Activated gamma-delta T cell treated with Interleukin-2 at 50 U/mL for 16 hours (primary cell): ENCODE measurements at regions not wholly inside any gene's neighbourhood (a gene's known extent, or its start where the extent isn't known, plus 50 kb on each side); places are given as distances from the start of the nearest gene placed in this dataset.
"Not testable (repeated sequence)": the region's sequence is repeated elsewhere in the genome, so short reads cannot be mapped to it uniquely, and the experiment has no call there.

Experiments
- DNase-seq: peaks from one replicate; pipeline ENCODE4 v3.0.0-alpha.2; 2020

DNA sequence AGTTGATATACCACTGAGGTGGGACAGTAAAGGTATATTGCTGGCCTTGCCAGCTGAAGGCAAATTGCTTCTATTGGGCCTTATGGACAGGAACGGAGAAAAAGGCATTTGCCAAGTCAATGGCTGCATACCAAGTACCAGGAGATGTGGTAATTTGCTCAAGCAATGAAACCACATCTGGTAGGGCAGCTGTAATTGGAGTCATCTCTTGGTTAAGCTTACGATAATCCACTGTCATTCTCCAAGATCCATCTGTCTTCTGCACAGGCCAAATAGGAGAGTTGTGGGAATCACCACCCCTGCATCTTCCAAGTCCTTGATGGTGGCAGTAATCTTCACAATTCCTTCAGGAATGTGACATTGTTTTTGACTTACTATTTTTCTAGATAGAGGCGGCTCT is 350.7 kb upstream of the ADAMTS5 start:
- DNase-seq, result not testable (repeated sequence)

DNA sequence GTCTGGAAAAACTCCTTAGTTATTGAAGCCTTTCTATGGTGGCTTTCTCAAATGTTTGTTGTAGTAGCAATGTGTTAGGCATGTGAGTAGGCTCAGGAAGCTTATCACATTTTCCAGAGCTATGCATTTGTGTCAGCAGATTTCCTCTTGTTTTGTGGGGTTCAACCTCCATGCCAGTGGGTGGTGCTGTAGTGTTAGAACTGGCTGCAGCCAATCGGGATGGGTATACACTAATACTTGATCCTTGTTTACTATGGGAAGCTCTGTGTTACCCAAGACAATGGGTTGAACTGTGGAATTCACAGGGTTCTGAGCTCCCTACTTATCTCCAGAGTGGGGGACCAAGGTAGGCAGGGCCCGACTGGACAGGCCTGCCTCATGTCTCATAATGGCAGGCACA is 348.5 kb upstream of the ADAMTS5 start:
- DNase-seq, result no peak

DNA sequence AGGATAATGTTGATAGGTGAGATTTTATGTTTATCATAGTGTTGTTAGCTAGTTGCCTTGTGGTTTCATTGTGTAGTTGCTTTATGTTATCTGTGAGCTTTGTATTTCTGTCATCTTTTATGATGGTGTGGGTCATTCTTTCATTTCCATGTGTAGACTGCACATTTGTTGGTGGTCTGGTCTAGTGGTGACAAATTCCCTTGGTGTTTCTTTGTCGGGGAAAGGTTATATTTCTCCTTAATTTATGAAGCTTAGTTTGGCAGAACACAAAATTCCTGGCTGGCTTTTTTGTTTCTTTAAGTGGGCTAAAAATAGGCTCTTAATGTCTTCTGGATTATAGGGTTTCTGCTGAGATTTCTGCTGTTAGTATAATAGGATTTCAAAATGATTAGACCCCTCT is 347.2 kb upstream of the ADAMTS5 start:
- no peak for DNase-seq

DNA sequence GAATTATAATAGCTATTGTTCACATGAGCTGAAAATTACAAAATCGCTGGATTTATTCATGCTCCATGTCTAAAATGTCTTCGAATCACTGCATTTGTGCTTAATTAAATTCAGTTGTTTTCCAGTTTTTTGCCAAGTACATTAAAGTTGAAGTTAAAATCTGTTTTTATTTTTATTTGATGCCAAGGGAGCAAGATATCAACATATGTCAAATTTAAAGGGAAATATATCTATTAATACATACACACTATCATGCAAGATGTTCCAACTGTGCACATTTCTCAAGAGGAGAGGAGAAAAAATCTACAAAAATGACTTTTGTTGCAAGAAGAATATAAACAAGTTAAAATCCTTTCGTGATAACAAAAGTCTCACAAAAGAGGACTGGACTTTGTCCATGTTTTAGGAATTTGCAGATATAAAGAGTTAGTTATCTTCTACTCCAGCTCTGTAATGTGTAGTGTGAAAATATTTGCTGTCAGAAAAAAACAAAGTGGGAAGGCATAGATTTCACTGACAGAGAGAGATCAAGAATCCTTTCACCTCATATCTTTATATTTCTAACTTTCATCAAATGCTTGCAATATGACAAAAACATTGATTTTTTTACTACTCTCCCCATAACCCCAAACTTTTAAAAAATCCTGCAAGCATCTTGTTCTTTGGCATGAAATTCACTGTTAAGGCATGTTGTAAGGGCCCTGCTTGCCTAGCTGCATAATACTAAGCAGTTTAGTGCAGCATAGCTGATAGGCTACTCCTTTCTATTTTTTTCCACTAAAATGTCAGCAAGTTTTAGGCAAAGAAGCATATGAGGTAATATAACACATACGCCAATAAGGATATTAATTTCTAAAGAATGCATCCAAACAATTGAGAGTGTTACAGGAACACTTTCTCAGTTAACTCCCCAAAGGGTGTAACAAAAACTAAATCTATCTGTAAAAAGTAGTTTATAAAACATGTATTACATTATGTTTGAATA is 340.2 kb upstream of the ADAMTS5 start:
- no peak for DNase-seq

DNA sequence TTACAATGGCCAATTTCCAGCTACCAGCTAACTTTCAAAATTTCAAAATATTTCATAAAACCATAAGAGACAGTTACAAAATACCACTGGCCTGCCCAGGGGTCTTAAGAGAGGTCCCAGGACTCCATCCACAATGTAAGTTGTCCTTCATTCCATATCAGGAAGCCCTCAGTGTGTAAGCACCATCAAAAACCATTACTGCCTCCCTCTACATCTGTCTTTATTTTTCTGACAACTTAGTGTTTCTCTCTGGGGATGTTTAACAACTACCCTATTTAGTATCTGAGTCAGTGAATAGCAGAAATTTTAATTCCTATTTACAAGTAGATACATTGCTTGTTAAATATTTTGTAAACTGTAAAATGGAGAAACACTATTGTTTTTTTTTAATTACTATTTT is 339.3 kb upstream of the ADAMTS5 start:
- DNase-seq, result no peak

DNA sequence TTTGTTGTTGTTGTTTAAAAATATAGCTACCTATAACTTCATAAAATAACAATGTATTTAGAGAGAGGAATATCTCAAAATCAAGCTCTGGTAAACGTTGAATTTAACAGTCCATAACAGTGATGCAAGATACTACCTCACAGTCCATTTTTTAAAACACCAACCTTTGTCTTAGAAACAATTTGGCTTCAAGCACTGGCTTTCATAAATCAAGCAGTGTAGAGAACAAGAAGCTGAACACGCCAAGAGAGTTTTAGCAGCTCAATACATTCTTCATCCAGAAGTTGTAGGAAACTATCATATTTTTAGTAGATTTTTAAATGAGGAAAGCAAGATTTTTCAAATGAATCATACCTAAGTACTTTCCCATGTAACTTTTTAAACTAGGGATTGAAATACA is 334.3 kb upstream of the ADAMTS5 start:
- DNase-seq, result no peak

DNA sequence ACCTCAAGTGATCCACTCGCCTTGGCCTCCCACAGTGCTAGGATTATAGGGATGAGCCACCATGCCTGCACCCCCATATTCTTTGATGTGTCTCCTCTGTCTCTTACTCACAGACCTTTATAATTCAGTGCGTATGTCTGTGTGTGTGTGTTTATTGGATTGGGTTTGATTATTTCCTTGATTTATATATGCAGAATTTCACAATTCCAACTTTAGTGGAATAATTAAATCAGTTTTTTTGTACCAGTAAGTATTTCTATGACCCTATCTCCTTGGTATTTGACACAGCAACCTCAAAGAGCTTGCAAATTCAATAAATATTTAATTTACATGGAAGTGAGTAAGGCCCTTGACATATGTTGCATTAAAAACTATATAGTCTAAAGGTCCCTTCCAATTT is 333.9 kb upstream of the ADAMTS5 start:
- no peak for DNase-seq

DNA sequence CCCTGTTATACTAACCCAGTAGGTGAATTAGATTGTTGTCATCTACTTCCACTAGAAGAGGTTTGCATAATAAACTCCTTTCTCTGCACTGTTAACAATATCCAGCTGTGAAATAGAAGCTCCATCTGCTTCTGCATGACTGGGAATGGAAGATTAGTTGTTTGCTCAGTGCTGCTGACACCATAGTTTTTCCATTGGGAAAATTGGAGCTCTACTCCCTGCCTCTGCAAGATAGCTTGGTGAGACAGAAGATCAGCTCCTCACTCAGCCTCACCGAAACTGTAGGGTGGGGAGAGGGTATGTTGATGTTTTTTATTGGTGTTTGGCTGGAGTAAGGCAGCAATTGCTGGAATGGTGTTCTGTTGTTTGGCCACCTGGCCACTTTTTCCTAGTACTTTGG is 331.6 kb upstream of the ADAMTS5 start:
- no peak for DNase-seq

DNA sequence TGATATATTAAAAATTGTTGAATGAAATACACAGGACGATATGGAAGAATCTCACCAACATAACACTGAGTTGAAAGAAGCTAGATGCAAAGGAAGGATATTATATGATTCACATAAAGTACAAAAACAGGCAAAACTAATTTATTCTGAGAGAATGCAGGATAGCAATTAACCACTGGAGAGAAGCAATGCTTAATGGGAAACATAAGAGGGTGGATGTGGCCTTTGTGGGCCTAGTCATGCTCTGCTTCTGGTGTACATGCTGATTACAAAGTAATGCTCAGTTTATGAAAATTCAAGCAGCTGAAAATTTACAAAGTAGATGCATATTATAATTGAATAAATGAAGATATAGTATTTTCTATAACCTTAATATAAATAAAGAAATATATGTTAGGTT is 326.4 kb upstream of the ADAMTS5 start:
- no peak for DNase-seq

DNA sequence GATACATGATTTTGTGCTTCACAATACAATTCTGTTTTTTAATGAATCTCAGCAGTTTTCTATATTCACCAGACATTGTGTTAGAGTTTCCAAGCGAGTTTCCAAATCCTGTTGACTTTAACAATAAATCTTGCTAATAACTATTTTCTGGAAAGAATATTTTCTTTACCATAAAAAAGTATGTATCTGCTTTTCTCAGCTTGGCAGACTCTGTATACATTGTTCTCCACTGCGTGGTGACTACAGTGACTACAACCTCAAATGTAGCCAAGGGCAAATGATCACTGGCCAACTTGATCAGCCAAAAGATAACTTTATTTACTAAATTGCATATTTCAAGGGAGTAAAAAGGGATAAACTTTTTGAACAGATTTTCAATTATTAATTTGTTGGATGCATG is 325.9 kb upstream of the ADAMTS5 start:
- no peak for DNase-seq

DNA sequence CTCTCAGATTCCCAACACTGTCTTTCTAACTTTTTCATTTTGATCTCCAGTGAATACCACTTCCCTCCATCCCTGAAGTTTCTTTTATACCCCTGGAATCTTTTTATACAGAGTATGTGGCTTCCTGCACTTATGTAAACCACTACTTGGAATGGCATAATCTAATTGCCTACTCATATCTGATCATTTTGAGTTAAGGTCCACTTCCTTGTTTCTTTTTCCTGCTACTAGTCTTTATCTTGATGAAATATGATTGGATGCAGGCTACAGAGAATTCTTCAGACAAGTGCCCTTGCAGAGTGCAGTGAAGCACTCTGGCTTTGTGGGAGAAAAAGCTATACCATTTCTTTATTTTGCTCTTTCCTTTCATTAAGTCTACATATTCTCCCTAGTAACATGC is 325.3 kb upstream of the ADAMTS5 start:
- no peak for DNase-seq

DNA sequence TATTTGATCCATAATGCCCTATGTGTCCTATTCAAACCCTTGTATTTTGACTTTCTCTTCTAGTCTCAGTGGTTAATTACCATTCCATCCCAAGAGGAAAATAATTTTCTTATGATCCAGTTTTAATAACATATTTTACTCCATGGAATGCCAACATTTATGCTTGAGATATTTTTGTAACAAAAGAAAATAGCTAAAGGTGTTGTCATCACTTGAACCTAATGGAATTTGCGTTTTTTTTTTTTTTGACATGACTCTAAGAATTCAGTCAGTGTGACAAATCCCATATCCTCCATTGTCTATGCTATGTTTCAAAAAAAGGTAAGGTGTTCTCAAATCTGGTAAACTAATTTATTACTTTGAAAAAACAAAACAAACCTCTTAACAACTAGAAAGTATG is 324.1 kb upstream of the ADAMTS5 start:
- DNase-seq, result no peak

DNA sequence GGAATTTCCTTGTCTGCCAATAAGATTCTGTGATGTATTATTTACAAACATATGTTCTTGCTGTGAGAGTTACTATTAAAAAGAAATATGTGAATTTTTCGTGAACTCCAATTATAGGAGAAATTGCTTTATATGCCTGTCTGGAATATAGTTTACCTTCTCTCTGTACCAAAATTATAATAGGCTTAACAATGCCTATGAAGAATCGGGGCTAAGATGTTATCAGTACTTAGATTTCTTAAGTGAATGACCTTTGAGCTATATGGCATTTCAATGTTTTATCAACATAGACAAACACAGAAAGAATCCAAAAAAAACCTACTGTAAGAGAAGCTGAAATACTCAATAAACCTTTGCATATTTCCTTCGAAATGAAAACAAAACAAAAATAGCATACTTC is 323.1 kb upstream of the ADAMTS5 start:
- DNase-seq, result no peak

DNA sequence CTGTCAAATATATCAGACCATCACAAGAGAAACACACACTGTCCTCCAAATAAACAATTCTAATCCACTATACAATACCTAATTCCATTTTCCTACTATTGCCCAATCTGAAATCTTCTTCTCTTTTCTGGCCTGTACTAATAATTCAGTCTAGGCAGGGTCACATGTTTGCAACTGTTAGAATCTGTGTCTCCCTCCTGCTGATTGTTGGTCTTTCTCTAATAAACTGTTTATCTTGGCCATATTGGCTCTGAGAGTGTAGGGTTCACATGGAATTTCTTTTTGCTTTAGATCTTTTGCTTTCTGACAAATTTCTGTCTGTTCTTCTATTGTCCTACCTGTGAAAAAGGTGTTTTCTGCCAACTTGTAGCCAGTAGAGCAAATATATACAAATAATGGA is 319.9 kb upstream of the ADAMTS5 start:
- DNase-seq, result no peak

DNA sequence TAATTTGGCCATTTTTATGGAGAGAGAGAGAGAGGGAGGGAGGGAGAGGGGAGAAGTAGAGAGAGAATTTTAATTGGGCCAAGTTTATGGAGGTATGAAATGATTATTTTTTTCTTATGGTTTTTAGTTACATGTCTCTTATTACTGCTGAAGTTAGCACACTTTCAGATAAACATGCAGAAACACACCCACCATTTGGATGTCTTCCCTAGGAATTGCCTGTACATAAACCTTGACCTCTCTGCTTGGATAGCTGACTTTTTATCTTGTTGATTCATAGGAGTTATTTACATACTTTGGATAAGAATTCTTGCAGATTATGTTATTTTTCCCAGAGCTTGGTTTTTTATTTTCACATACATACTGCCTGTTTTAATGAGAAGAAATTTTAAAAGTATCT is 310.2 kb upstream of the ADAMTS5 start:
- no peak for DNase-seq

DNA sequence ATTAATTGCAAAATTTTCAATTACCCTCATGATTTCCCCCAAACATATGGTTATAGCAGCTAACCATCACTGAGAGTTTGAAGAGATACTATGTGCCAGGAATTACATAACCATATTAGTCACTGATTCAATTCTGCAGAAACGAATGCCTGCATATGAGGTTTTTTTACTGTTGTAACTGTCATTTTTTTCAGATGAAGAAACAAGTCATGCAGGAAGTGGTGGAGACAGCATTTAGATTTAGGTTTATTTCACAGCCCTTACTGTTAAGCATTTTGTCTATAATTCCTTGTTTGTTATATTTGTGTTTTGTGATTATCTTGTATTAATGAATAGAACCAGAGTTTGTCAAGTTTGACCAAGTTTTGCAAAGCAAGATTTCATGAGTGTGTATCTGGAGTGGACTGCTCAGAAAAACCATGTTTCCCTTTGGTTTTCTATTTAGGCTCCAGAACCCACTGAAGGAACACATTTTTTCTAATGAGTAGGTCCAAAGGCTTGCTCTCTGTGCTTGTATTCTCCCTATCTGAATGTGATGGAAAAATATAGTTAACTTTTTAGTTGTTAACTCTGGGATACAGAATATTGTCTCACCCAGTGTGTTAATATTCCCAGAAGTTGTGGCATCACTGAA is 308.5 kb upstream of the ADAMTS5 start:
- no peak for DNase-seq

DNA sequence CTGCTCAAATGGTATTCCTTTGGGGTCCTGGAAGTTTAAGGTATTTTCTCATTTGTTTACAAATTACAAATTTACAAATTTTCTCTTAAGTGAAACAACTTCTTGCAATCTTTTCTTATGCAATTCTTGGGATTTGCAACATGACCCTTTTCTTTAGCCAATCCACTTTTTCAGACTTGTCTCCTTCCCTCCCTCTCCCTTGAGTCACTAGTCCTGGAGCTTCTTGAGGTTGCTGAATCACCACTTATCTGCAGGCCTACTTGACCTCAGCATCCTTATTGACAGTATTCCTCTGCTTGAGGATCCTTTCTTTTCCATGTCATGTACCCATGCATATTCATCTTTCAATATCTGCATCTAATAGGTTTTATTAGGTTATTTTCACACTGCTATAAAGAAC is 302.8 kb upstream of the ADAMTS5 start:
- no peak for DNase-seq

DNA sequence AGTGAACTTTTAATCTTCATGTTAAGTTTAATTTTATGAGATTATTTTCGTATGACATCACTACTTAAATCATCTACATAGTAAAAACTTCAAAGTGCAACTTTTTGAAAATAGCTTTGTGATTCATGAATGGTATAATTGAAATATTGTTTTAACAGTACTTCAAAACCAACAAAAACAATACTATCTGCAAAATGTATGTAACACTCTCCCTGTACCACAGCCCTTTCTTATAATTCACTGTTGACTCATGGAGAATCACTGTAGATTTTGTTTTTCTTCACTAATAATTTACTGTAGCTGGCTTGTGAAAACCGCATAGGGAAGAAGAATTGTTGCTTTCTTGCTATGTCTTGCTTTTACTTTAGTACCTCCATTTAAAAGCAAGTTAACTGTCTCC is 301.4 kb upstream of the ADAMTS5 start:
- no peak for DNase-seq

DNA sequence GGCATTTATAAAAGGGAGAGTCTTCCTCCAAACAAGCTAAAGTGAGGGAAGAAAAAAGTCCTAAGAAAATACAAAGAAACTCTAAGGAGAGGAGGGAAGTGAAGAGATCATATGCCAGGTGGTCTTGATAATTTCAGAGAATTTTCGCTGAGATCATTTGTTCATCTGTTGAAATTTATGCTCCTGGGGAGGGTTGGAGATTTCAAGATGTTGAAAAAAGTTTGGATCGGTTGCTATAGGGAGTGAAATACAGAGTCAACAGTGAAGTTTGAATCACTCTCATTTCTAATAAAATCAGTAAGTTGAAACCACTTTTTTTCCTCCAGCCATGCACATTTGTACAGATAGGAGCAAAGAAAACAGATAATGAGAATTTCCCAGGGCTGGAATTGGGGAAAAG is 299.1 kb upstream of the ADAMTS5 start:
- DNase-seq, result no peak

DNA sequence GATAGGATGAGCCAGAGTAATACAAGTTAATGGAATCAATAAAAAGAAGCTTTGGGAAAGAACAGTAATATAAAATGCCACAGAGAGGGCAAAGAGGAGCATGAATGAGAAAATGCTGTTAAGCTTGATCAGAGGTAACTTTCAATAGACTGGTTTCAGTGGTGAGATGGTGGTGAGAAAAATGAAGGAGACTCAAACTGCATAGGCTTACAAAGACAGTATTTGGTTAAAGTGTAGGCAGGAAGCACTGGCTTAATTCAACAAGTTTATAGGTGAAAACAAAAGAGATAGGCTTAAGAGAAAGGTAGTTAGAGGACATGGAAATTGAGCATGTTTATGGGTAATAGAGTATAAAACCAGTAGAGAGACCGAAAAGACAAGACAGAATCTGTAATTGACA is 298.6 kb upstream of the ADAMTS5 start:
- no peak for DNase-seq

DNA sequence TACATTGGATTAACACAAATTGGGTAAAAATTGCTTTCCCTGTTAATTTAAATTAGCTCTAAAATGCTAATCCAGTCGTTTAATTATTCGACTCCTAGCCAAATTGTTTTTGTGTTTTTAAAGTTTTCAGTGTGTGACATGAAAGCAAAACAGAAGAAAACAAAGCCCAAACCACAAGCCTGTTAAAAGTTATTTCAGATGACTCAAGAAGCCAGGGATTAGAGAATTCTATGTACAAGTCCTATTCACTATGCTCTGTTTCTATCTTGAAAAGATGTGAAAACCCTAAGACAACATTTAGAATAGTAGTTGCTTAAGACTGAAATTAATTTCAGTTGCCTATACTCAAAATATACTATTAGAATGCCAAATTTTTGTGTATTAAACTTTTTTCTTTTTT is 294.8 kb upstream of the ADAMTS5 start:
- DNase-seq, result no peak

DNA sequence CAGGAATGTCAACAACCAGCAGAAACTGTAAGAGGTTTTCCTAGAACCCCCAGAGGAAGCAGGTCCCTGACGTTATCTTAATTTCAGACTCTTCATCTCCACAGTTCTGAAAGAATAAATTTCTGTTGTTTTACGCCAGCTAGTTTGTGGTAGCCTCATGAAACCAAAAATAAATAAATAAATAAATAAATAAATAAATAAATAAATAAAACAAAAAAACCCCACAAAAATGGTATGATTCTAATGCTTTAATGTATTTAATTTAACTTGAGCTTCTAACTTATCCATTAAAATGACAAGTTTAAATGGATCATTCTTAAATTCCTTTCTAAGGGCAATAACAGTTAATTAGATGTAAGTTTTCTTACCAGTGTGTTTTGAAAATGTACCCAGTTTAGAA is 293.8 kb upstream of the ADAMTS5 start:
- DNase-seq, result no peak

DNA sequence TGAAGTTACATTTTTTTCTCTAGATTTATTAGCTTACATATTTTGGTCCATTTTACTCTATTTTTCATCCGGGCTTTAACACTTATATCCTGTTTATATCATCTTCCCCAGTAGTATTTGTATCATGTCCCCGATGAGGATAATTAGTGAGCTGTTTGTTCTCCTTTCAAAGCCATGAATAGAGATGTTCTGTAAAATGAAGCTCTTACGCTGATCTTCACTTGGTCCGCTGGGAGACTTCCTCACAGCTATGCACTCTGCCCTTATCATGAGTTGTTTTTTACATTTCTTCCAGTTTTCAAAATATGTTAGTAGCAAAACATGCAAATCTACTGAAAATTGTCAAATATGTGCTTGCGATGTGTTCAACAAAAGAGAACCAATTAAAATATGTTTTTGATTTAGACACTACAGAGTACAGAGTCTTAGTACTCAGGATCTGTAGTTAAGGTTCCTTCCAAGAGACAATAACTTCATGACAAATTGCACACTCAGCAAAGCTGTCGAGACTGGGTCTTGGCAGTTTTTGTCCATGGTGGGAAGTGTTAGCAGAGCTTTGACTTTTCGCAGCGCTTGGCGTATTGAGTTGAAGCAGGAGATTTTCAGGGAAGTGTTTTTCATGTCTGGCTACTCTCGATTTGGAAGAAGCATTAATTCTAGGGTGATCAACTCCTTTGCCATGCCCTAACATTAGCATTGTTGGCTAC is 292.0 kb upstream of the ADAMTS5 start:
- no peak for DNase-seq
